Progenitor cell of endocrine pancreas (in vitro differentiated cells): ENCODE measurements at regions not wholly inside any gene's neighbourhood (a gene's known extent, or its start where the extent isn't known, plus 50 kb on each side); places are given as distances from the start of the nearest gene placed in this dataset.

Source experiments
- DNase-seq: peaks from one replicate; pipeline ENCODE4 v3.0.0; 2021; ENCODE audit warnings: low spot score; ENCODE audit not compliant: unreplicated experiment
- H3K27ac Mint-ChIP-seq: 2 replicates; pipeline ENCODE4 v1.8.0; 2021; ENCODE audit warnings: mild to moderate bottlenecking, moderate library complexity, mixed read lengths
- H3K27me3 Mint-ChIP-seq: 2 replicates; pipeline ENCODE4 v1.8.0; 2021; ENCODE audit warnings: mixed read lengths
- H3K36me3 Mint-ChIP-seq: 2 replicates; pipeline ENCODE4 v1.8.0; 2022; ENCODE audit warnings: mixed read lengths; ENCODE audit not compliant: insufficient read depth
- H3K4me1 Mint-ChIP-seq: 2 replicates; pipeline ENCODE4 v1.8.0; 2021; ENCODE audit warnings: low read depth, mixed read lengths
- H3K4me3 Mint-ChIP-seq: 2 replicates; pipeline ENCODE4 v1.8.0; 2021; ENCODE audit warnings: low read depth, mild to moderate bottlenecking, moderate library complexity, mixed read lengths
- H3K9me3 Mint-ChIP-seq: 2 replicates; pipeline ENCODE4 v1.8.0; 2021; ENCODE audit warnings: low read depth, mixed read lengths
- CTCF ChIP-seq: fragments of 200-600 bp; sonication (generic); IDR thresholded peaks from one replicate; pipeline ENCODE4 v1.5.0; 2021; ENCODE audit warnings: antibody characterized with exemption, mild to moderate bottlenecking; ENCODE audit not compliant: unreplicated experiment

DNA sequence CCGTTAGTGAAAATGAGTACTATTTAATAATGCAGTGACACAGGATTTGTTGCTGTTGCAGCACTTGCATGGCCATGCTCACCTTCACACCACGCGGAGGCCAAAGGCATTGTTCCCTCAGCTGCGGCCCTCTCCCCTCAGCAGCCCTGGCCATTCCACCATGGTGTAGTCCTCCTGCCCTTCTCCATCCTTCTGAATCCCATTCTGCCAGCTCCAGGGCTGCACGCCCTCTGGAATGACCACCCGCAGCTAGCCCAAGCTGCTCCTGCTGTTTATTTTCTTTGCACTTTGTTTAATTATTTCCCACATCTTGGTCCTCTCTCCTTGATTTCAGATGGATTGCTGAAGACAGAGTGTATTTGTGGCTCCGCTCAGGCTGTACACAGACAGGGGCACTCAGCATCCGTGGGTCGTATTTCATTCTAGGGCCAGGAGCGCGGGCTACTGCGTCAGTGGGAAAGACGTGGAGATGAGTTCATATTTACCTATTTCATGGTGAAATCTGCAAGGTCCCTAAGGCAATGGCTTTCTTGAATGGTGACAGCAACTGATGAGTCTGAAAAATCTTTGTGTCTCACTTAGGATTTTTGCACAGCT, 81.4 kb upstream of the DUSP22 start:
- TF ChIP-seq CTCF, result no peak
- H3K4me3 Mint-ChIP-seq, result no peak overlapping the region
- peaks cover 18% of the 10 kb centered on the region for H3K27me3 Mint-ChIP-seq
- no peak for DNase-seq
- peaks cover 6% of the 10 kb centered on the region for H3K9me3 Mint-ChIP-seq
- no peak overlapping the region for H3K27ac Mint-ChIP-seq
- H3K4me1 Mint-ChIP-seq, result peaks cover 3% of the 10 kb centered on the region
- no peaks in the 10 kb centered on the region for H3K36me3 Mint-ChIP-seq

DNA sequence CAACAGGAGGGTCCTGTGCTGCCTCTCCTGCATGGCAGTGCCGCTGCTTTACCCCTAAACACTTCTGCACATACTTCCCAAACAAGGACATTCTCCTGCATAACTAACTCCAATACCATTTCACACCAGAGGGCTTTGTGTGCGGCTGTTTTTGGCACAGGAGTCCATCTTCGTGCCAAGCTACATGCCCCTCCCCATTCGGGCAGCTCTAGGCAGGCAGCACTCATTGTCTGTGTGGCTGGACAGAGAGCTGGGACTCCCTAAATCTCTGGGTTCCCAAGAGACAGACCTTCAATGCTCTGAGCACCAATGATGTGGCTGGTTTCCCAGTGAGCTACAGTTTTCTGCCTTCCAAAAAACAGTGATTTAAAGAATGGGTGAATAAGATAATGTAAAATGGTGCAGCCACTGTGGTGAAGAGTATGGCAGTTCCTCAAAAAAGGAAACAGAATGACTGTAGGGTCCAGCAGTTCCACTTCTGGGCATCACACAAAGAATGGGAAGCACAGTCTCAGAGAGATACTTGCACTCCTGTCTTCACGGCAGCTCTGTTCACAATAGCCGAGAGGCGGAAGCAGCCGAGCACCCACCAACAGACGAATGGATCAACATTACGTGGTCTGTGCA, 80.3 kb upstream of the DUSP22 start:
- Mint-ChIP-seq H3K27me3 (peaks cover 18% of the 10 kb centered on the region), H3K36me3 (no peaks in the 10 kb centered on the region), H3K4me3 (no peak overlapping the region), H3K27ac (no peak overlapping the region), H3K9me3 (peaks cover 6% of the 10 kb centered on the region), H3K4me1 (peaks cover 3% of the 10 kb centered on the region)
- no peak for DNase-seq
- no peak for TF ChIP-seq CTCF

- Mint-ChIP-seq H3K4me1 (peaks cover 3% of the 10 kb centered on the region), H3K36me3 (no peaks in the 10 kb centered on the region)
- TF ChIP-seq CTCF, result no peak
These were observed 79.0 kb upstream of the DUSP22 start for GRCh38 chr6:213284-213683.

GRCh38 chr6:214428-214827, 77.9 kb upstream of the DUSP22 start:
- peaks cover 3% of the 10 kb centered on the region for H3K4me1 Mint-ChIP-seq
- H3K9me3 Mint-ChIP-seq, result peaks cover 6% of the 10 kb centered on the region
- TF ChIP-seq CTCF, result no peak
- H3K27me3 Mint-ChIP-seq, result peaks cover 18% of the 10 kb centered on the region
- no peak overlapping the region for H3K4me3 Mint-ChIP-seq
- DNase-seq, result no peak
- no peak overlapping the region for H3K27ac Mint-ChIP-seq
- H3K36me3 Mint-ChIP-seq, result no peaks in the 10 kb centered on the region

More at GRCh38 chr6:213284-213683, 79.0 kb upstream of the DUSP22 start:
- H3K27ac Mint-ChIP-seq, result no peak overlapping the region
- peaks cover 18% of the 10 kb centered on the region for H3K27me3 Mint-ChIP-seq
- no peak overlapping the region for H3K4me3 Mint-ChIP-seq
- no peak for DNase-seq
- peaks cover 6% of the 10 kb centered on the region for H3K9me3 Mint-ChIP-seq

DNA sequence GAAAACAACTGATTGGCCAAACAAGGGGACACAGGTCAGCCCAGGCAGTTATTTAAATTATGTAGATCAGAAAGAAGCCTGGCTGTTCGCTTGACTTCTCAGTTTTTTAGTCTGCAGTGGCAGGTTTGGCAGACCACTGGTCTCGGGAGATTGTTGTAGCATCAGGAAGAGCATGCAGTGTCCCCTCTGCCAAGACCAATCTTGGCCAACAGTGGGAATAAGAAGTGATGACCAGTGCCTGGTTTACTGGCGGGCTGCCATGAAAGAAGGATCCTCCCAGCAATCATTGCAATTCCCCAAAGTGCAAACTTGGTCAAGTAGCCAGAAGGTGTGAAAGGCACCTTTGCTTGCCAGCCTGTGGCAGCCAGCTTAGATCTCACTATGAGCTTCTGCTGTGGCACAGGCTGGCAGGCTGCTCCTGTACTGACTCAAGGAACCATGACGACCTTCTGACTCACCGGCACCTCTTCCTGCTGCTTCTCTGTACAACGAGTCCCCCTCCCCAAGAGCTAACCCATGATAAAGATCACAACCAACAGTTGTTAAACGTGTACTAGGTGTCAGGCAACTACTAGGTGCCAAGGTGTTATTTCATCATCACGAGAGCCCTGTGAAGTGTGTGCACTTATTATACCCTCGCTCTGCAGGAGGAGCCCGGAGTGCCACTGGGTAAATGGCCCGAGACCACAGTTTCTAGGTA, 76.8 kb upstream of the DUSP22 start:
- no peak overlapping the region for H3K4me3 Mint-ChIP-seq
- no peaks in the 10 kb centered on the region for H3K36me3 Mint-ChIP-seq
- H3K27ac Mint-ChIP-seq, result no peak overlapping the region
- peaks cover 18% of the 10 kb centered on the region for H3K27me3 Mint-ChIP-seq
- no peak for TF ChIP-seq CTCF
- no peak for DNase-seq
- H3K4me1 Mint-ChIP-seq, result peaks cover 7% of the 10 kb centered on the region
- peaks cover 6% of the 10 kb centered on the region for H3K9me3 Mint-ChIP-seq
